ENCODE measurements at regions not wholly inside any gene's neighbourhood (a gene's known extent, or its start where the extent isn't known, plus 50 kb on each side); places are given as distances from the start of the nearest gene placed in this dataset.

- Histone ChIP-seq H2AK9ac (replicated peaks; ENCODE audit: low read depth, low read length, poor library complexity) (no peak overlapping the region), H3K23ac (ENCODE audit: low read depth, low read length) (no peak overlapping the region), H2BK5ac (ENCODE audit: low read depth, low read length, poor library complexity, severe bottlenecking) (no peak overlapping the region), H3K4me1 (ENCODE audit: control insufficient read depth, insufficient read depth, low read length) (peaks cover 10% of the 10 kb centered on the region), H2AFZ (replicated peaks; ENCODE audit: low read length, poor library complexity) (no peak overlapping the region), H3K9ac (ENCODE audit: low read depth, low read length) (no peak overlapping the region), H3K27ac (ENCODE audit: insufficient read depth, low read length) (no peak overlapping the region), H3K79me1 (ENCODE audit: low read depth in 1 of 2, low read length in 2 of 2) (peaks cover 2 to 8% of the 10 kb centered on the region in 2 experiments; a peak in 3 of 4 replicates), H2BK120ac (ENCODE audit: low read depth, low read length) (no peak overlapping the region), H3K4me2 (ENCODE audit: low read depth, low read length) (no peak overlapping the region), H3K4me3 (ENCODE audit: insufficient read depth, low read depth, low read length) (no peak overlapping the region), H4K20me1 (ENCODE audit: insufficient read depth, low read length) (no peaks in the 10 kb centered on the region), H4K8ac (ENCODE audit: low read depth in 2 of 2, low read length in 2 of 2) (no peak overlapping the region), H2AK5ac (ENCODE audit: low read depth, low read length) (no peak overlapping the region), H2BK15ac (ENCODE audit: low read depth, low read length) (no peak overlapping the region), H2BK20ac (ENCODE audit: low read depth, low read length) (no peak overlapping the region), H3K36me3 (ENCODE audit: control insufficient read depth, insufficient read depth, low read length) (no peaks in the 10 kb centered on the region; the same call in none of the 2 replicates), H3K4ac (ENCODE audit: low read depth, low read length) (no peak overlapping the region), H4K5ac (ENCODE audit: low read depth, low read length) (no peak overlapping the region), H3K9me1 (ENCODE audit: insufficient read depth, low read length) (peaks cover 15% of the 10 kb centered on the region), H4K91ac (ENCODE audit: insufficient read depth, low read depth, low read length) (no peak overlapping the region), H3K56ac (ENCODE audit: extremely low read depth, insufficient read depth, low read length) (no peak overlapping the region), H3K14ac (replicated peaks; ENCODE audit: low read depth, low read length) (no peak overlapping the region), H3K9me3 (ENCODE audit: control insufficient read depth, insufficient read depth, low read length) (no peaks in the 10 kb centered on the region), H3K27me3 (ENCODE audit: control insufficient read depth, insufficient read depth, low read length) (no peaks in the 10 kb centered on the region), H3K18ac (ENCODE audit: low read depth, low read length) (no peak overlapping the region)
- ATAC-seq (ENCODE audit: low read depth): no peak
- CTCF ChIA-PET: interaction anchor here (0.6 to 1.6 kb wide), 4 partner anchors 13 to 366 kb away, joined by 3 to 5 read pairs (median 4); no protein-coding TSS in a partner anchor
- in situ Hi-C loops (cut with MboI; ENCODE audit: low sequenced_read_pairs) (no loop called here), dilution Hi-C loops (cut with HindIII; ENCODE audit: low sequenced_read_pairs, unreplicated experiment) (no loop called here), intact Hi-C loops (cut with micrococcal nuclease) (no loop called here)
- BruUV-seq (replicated peaks): no TSS peak
- 60% methylated on average over 1 of the region's 3 CpGs; no CpG with 5 or more reads in 1 of the 2 experiments for WGBS, 2 experiments (ENCODE audit: extremely low coverage in 2 of 2, insufficient read length in 1 of 2)
- TF ChIP-seq POLR2A (IDR thresholded peaks at IDR 0.05; ENCODE audit: low read depth, low read length) (no peak), CTCF (conservative IDR thresholded peaks at IDR 0.05; ENCODE audit: low read depth, low read length) (no peak), MAZ (IDR thresholded peaks at IDR 0.05; ENCODE audit: borderline replicate concordance, low read depth, low read length) (no peak), SMC3 (IDR thresholded peaks at IDR 0.05; ENCODE audit: low read depth, low read length) (no peak), MAFK (IDR thresholded peaks at IDR 0.05; ENCODE audit: low read depth, low read length) (no peak), RFX5 (IDR thresholded peaks at IDR 0.05; ENCODE audit: low read depth, low read length) (no peak), BHLHE40 (IDR thresholded peaks at IDR 0.05; ENCODE audit: low read depth, low read length) (no peak), NFE2L2 (IDR thresholded peaks at IDR 0.05; ENCODE audit: low read depth, low read length) (no peak), MXI1 (IDR thresholded peaks at IDR 0.05; ENCODE audit: borderline replicate concordance, low read depth, low read length) (no peak), CHD1 (IDR thresholded peaks at IDR 0.05; ENCODE audit: low read depth, low read length) (no peak), RCOR1 (IDR thresholded peaks at IDR 0.05; ENCODE audit: insufficient replicate concordance, low read length) (no peak), FOS (IDR thresholded peaks at IDR 0.05; ENCODE audit: low read depth, low read length) (no peak), RAD21 (IDR thresholded peaks at IDR 0.05; ENCODE audit: low read length) (no peak)
- TF ChIP-seq, protein P1, sequence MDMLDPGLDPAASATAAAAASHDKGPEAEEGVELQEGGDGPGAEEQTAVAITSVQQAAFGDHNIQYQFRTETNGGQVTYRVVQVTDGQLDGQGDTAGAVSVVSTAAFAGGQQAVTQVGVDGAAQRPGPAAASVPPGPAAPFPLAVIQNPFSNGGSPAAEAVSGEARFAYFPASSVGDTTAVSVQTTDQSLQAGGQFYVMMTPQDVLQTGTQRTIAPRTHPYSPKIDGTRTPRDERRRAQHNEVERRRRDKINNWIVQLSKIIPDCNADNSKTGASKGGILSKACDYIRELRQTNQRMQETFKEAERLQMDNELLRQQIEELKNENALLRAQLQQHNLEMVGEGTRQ (IDR thresholded peaks at IDR 0.05; ENCODE audit: low read depth, low read length): no peak
- TF ChIP-seq, protein P2, sequence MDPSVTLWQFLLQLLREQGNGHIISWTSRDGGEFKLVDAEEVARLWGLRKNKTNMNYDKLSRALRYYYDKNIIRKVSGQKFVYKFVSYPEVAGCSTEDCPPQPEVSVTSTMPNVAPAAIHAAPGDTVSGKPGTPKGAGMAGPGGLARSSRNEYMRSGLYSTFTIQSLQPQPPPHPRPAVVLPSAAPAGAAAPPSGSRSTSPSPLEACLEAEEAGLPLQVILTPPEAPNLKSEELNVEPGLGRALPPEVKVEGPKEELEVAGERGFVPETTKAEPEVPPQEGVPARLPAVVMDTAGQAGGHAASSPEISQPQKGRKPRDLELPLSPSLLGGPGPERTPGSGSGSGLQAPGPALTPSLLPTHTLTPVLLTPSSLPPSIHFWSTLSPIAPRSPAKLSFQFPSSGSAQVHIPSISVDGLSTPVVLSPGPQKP (IDR thresholded peaks at IDR 0.05; ENCODE audit: borderline replicate concordance, low read depth, low read length): no peak
- POLR2A ChIA-PET (ENCODE audit: unreplicated experiment): no interaction called here
- DNase-seq: no peak
Measured at GRCh38 chr18:23397907-23398306, 55.2 kb upstream of the RIOK3 start.

Measured in IMR-90 (cell line).